ENCODE measurements at regions not wholly inside any gene's neighbourhood (a gene's known extent, or its start where the extent isn't known, plus 50 kb on each side); places are given as distances from the start of the nearest gene placed in this dataset.

DNA sequence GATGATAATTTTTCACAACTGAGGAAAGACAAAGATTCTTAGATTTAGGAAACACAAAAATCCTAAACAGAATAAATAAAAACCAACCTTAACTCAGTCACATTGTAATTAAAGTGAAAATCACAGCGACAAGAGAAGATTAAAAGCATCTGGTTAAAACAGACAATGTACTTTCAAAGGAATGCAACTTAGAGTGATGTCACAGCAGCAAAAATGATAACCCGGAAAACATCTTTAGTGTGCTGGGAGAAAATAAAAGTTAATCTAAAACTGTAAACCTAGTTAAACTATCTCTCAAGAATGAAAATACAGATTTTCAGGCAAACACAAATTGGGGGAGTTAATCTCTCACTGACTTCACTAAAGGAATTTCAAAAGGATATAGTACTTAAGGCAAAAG lies 76.8 kb upstream of the OGFRL1 start:
- TF ChIP-seq, protein P1, sequence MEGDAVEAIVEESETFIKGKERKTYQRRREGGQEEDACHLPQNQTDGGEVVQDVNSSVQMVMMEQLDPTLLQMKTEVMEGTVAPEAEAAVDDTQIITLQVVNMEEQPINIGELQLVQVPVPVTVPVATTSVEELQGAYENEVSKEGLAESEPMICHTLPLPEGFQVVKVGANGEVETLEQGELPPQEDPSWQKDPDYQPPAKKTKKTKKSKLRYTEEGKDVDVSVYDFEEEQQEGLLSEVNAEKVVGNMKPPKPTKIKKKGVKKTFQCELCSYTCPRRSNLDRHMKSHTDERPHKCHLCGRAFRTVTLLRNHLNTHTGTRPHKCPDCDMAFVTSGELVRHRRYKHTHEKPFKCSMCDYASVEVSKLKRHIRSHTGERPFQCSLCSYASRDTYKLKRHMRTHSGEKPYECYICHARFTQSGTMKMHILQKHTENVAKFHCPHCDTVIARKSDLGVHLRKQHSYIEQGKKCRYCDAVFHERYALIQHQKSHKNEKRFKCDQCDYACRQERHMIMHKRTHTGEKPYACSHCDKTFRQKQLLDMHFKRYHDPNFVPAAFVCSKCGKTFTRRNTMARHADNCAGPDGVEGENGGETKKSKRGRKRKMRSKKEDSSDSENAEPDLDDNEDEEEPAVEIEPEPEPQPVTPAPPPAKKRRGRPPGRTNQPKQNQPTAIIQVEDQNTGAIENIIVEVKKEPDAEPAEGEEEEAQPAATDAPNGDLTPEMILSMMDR (IDR thresholded peaks at IDR 0.05; ENCODE audit: low read length): no peak
- TF ChIP-seq EZH2 (optimal IDR thresholded peaks at IDR 0.05; ENCODE audit: low read depth, low read length) (no peak), EZH2phosphoT487 (IDR thresholded peaks at IDR 0.05; ENCODE audit: low read length) (no peak)

All from MM.1S (cell line).